ENCODE measurements at regions not wholly inside any gene's neighbourhood (a gene's known extent, or its start where the extent isn't known, plus 50 kb on each side); places are given as distances from the start of the nearest gene placed in this dataset.

- TF ChIP-seq POLR2A (IDR thresholded peaks at IDR 0.05): no peak
- TF ChIP-seq, protein P1, sequence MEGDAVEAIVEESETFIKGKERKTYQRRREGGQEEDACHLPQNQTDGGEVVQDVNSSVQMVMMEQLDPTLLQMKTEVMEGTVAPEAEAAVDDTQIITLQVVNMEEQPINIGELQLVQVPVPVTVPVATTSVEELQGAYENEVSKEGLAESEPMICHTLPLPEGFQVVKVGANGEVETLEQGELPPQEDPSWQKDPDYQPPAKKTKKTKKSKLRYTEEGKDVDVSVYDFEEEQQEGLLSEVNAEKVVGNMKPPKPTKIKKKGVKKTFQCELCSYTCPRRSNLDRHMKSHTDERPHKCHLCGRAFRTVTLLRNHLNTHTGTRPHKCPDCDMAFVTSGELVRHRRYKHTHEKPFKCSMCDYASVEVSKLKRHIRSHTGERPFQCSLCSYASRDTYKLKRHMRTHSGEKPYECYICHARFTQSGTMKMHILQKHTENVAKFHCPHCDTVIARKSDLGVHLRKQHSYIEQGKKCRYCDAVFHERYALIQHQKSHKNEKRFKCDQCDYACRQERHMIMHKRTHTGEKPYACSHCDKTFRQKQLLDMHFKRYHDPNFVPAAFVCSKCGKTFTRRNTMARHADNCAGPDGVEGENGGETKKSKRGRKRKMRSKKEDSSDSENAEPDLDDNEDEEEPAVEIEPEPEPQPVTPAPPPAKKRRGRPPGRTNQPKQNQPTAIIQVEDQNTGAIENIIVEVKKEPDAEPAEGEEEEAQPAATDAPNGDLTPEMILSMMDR (IDR thresholded peaks at IDR 0.05 in 8 of 11, conservative IDR thresholded peaks at IDR 0.05 in 3 of 11): no peak
Observed at GRCh38 chr1:188668083-188668482, 1809.6 kb downstream of the BRINP3 start.
